B cell (primary cell): ENCODE measurements at regions not wholly inside any gene's neighbourhood (a gene's known extent, or its start where the extent isn't known, plus 50 kb on each side); places are given as distances from the start of the nearest gene placed in this dataset.

Experiments
- ATAC-seq: fragments of 200-7000 bp; cut with Tn5 transposase; one replicate; pipeline ENCODE4 v1.10.0; 2021; ENCODE audit warnings: low read depth, mild to moderate bottlenecking, moderate number of reproducible peaks, moderate library complexity
- CTCF ChIA-PET: fragments of 350-600 bp; sonication (Branson Sonifier 250); formaldehyde crosslinking; loops from one replicate; lab custom pipeline; 2021; ENCODE audit warnings: antibody characterized with exemption, inconsistent platforms; lab: Charles Lee
- POLR2A ChIA-PET: fragments of 350-600 bp; sonication (Branson Sonifier 250); formaldehyde crosslinking; loops from one replicate; lab custom pipeline; 2021; ENCODE audit warnings: antibody characterized with exemption; lab: Charles Lee
- DNase-seq: peaks from one replicate; pipeline ENCODE4 v3.0.0; 2013
- H2AFZ ChIP-seq: 2 replicates; pipeline ENCODE4 v1.6.1; 2012; ENCODE audit warnings: mild to moderate bottlenecking, low read depth, low read length; ENCODE audit not compliant: insufficient read depth, poor library complexity, severe bottlenecking
- H3K27ac ChIP-seq, 2 donors: 1 replicate in 1 of 2; 2 replicates in 1 of 2; pipeline ENCODE4 v1.5.1; 2012 to 2013; ENCODE audit warnings: low read length in 2 of 2, mild to moderate bottlenecking in 2 of 2, moderate library complexity in 1 of 2
- H3K27me3 ChIP-seq, 4 experiments: fragments of 200-600 bp in 1 of 4; sonication (generic) in 1 of 4; replicated peaks in 1 of 4; 1 replicate in 2 of 4; 2 replicates in 2 of 4; pipeline versions ENCODE4 v1.6.1 to v1.7.0; 2013 to 2016; ENCODE audit warnings: low read length in 3 of 4, mild to moderate bottlenecking in 2 of 4, mixed read lengths in 1 of 4, moderate library complexity in 1 of 4; ENCODE audit not compliant: insufficient read depth in 4 of 4, control insufficient read depth in 3 of 4; ENCODE audit errors: control extremely low read depth in 1 of 4
- H3K36me3 ChIP-seq, 2 experiments: replicated peaks in 1 of 2; 1 replicate in 1 of 2; 2 replicates in 1 of 2; pipeline versions ENCODE4 v1.6.1 to v1.7.1; 2013; ENCODE audit warnings: low read length in 1 of 2; ENCODE audit not compliant: insufficient read depth in 2 of 2, control insufficient read depth in 1 of 2; ENCODE audit errors: control extremely low read depth in 1 of 2, extremely low read depth in 1 of 2
- H3K4me1 ChIP-seq, 2 donors: fragments of 200-600 bp in 1 of 2; sonication (generic) in 1 of 2; 1 replicate in 1 of 2; 2 replicates in 1 of 2; pipeline versions ENCODE4 v1.5.1 to v1.6.1; 2013 to 2017; ENCODE audit warnings: low read length in 2 of 2; ENCODE audit not compliant: control insufficient read depth in 2 of 2, insufficient read depth in 2 of 2
- H3K4me2 ChIP-seq: replicated peaks from 2 replicates; pipeline ENCODE3; 2012; ENCODE audit warnings: mild to moderate bottlenecking, low read depth, low read length; ENCODE audit not compliant: poor library complexity, severe bottlenecking
- H3K4me3 ChIP-seq, 5 experiments: fragments of 200-600 bp in 1 of 5; sonication (generic) in 1 of 5; 1 replicate in 3 of 5; 2 replicates in 2 of 5; pipeline versions ENCODE4 v1.5.1 to v1.7.0; 2011 to 2016; ENCODE audit warnings: low read length in 4 of 5, mild to moderate bottlenecking in 4 of 5, low read depth in 2 of 5, control low read depth in 1 of 5, moderate library complexity in 1 of 5; ENCODE audit not compliant: insufficient read depth in 1 of 5; ENCODE audit errors: control extremely low read depth in 1 of 5, extremely low read depth in 1 of 5
- H3K79me2 ChIP-seq: fragments of 200-600 bp; sonication (generic); one replicate; pipeline ENCODE4 v1.6.0; 2016; ENCODE audit warnings: low read length; ENCODE audit not compliant: control insufficient read depth, insufficient read depth
- H3K9ac ChIP-seq: fragments of 200-600 bp; sonication (generic); 2 replicates; pipeline ENCODE4 v1.6.1; 2017; ENCODE audit warnings: mild to moderate bottlenecking, low read length, moderate library complexity
- H3K9me3 ChIP-seq, 3 donors: one replicate each; pipeline versions ENCODE4 v1.6.1 to v1.7.1; 2013; ENCODE audit warnings: low read length in 2 of 3; ENCODE audit not compliant: control insufficient read depth in 2 of 3, insufficient read depth in 1 of 3; ENCODE audit errors: control extremely low read depth in 1 of 3
- H4K20me1 ChIP-seq: 2 replicates; pipeline ENCODE4 v1.6.0; 2012; ENCODE audit warnings: mild to moderate bottlenecking, low read length; ENCODE audit not compliant: insufficient read depth, control insufficient read depth, poor library complexity, severe bottlenecking
- H3K27ac Mint-ChIP-seq: one replicate; pipeline ENCODE4 v1.8.0; 2021; ENCODE audit warnings: mixed read lengths
- H3K27me3 Mint-ChIP-seq: one replicate; pipeline ENCODE4 v1.8.0; 2021; ENCODE audit warnings: mixed read lengths
- H3K4me1 Mint-ChIP-seq: one replicate; pipeline ENCODE4 v1.8.0; 2021; ENCODE audit warnings: mixed read lengths
- H3K4me3 Mint-ChIP-seq: one replicate; pipeline ENCODE4 v1.8.0; 2021; ENCODE audit warnings: mixed read lengths
- H3K9me3 Mint-ChIP-seq: one replicate; pipeline ENCODE4 v1.8.0; 2022; ENCODE audit warnings: mixed read lengths; ENCODE audit not compliant: insufficient read depth
- CTCF ChIP-seq: fragments of 200-600 bp; IDR thresholded peaks from one replicate; pipeline ENCODE4 v1.8.0; 2022; ENCODE audit warnings: antibody characterized with exemption, mild to moderate bottlenecking
- EZH2 ChIP-seq: IDR thresholded peaks from 2 replicates; pipeline ENCODE4 v1.6.1; 2012; ENCODE audit warnings: borderline replicate concordance, low read depth, mild to moderate bottlenecking, moderate library complexity, low read length; ENCODE audit not compliant: insufficient read depth, poor library complexity, severe bottlenecking
- whole genome bisulfite sequencing: methylation state at CpG from one replicate; pipeline ENCODE4 v1.1.5; 2013; ENCODE audit warnings: missing lambda C conversion rate; ENCODE audit not compliant: insufficient coverage; 5-methylcytosine and 5-hydroxymethylcytosine counted together
- intact Hi-C: fragments of 100-400 bp; cut with micrococcal nuclease; formaldehyde crosslinking; loops from one replicate; pipeline ENCODE4 v1.10.0; 2022

GRCh38 chr1:243962541-243962940 lies 88.5 kb upstream of the ZBTB18 start:
- Histone ChIP-seq H3K4me3 (no peak overlapping the region), H3K79me2 (no peaks in the 10 kb centered on the region), H3K27me3 (peaks cover 0 to 4% (median 0%) of the 10 kb centered on the region in 4 experiments), H3K9ac (no peak overlapping the region), H3K36me3 (no peaks in the 10 kb centered on the region), H3K9me3 (no peaks in the 10 kb centered on the region), H2AFZ (no peak overlapping the region), H4K20me1 (no peaks in the 10 kb centered on the region), H3K4me2 (no peak overlapping the region), H3K4me1 (no peaks in the 10 kb centered on the region), H3K27ac (no peak overlapping the region)
- 100% methylated on average over 2 of the region's 3 CpGs for WGBS
- ATAC-seq (no peak), DNase-seq (no peak)
- Mint-ChIP-seq H3K9me3 (no peaks in the 10 kb centered on the region), H3K4me1 (no peaks in the 10 kb centered on the region), H3K27ac (no peak overlapping the region), H3K27me3 (peaks cover 32% of the 10 kb centered on the region), H3K4me3 (no peak overlapping the region)
- POLR2A ChIA-PET = no interaction called here
- TF ChIP-seq CTCF (no peak), EZH2 (no peak)
- CTCF ChIA-PET = no interaction called here
- intact Hi-C loops = no loop called here

GRCh38 chr1:243959998-243960397 lies 91.1 kb upstream of the ZBTB18 start:
- no peak for DNase-seq
- Histone ChIP-seq H3K4me3 (no peak overlapping the region), H3K27ac (no peak overlapping the region), H3K36me3 (no peaks in the 10 kb centered on the region), H4K20me1 (no peaks in the 10 kb centered on the region), H3K27me3 (peaks cover 0 to 4% (median 0%) of the 10 kb centered on the region in 4 experiments), H3K4me2 (no peak overlapping the region), H3K4me1 (no peaks in the 10 kb centered on the region), H3K79me2 (no peaks in the 10 kb centered on the region), H2AFZ (no peak overlapping the region), H3K9me3 (no peaks in the 10 kb centered on the region), H3K9ac (no peak overlapping the region)
- TF ChIP-seq CTCF (no peak), EZH2 (no peak)
- Mint-ChIP-seq H3K4me1 (no peaks in the 10 kb centered on the region), H3K4me3 (no peak overlapping the region), H3K27ac (no peak overlapping the region), H3K9me3 (no peaks in the 10 kb centered on the region), H3K27me3 (peaks cover 37% of the 10 kb centered on the region)
- ChIA-PET POLR2A (no interaction called here), CTCF (no interaction called here)
- ATAC-seq = no peak
- WGBS = 77% methylated on average over 2 of the region's 2 CpGs
- intact Hi-C loops = no loop called here
